ENCODE measurements at regions not wholly inside any gene's neighbourhood (a gene's known extent, or its start where the extent isn't known, plus 50 kb on each side); places are given as distances from the start of the nearest gene placed in this dataset.

- no peak for TF ChIP-seq CTCF (conservative IDR thresholded peaks at IDR 0.05; ENCODE audit: low read length)
- TF ChIP-seq EZH2phosphoT487 (IDR thresholded peaks at IDR 0.05; ENCODE audit: borderline replicate concordance) = no peak
Measured at GRCh38 chr2:8489221-8489620, 192.6 kb upstream of the ID2 start.

Measured in Loucy (cell line).